ENCODE measurements at regions not wholly inside any gene's neighbourhood (a gene's known extent, or its start where the extent isn't known, plus 50 kb on each side); places are given as distances from the start of the nearest gene placed in this dataset.

DNA sequence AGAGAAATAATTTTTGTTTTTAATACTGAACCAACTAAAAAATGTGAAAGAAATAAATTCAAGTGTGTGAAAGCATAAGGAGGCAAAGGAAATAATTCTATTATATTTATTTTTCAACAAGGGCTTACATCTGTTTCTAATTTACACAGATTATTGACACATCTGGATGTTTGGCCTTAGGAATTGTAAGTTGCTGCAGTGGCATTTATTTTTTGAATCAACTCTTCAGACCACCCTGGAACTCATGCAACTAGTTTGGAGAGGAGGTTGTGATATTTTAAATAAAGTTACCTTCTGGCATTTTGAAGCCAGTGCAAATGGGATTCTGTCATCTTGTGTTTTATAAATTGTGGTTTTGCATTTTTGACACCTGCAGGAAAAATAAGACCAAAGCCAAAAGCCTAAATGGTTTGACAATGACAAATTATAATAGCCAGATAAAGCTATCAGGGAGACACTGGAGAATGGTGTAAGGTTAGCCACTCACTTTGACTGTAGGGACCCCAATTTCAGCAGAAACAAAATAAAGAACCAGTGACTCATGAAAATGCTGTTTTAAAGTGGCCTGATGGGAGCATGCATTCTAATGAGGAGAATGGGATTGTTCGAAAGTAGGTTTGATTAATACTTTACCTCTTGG, 192.9 kb downstream of the KLF5 start:
- TF ChIP-seq YY1 (IDR thresholded peaks at IDR 0.05; ENCODE audit: insufficient read depth, insufficient read length) (no peak), ZNF274 (IDR thresholded peaks at IDR 0.05; ENCODE audit: low read depth, low read length) (no peak), SUZ12 (IDR thresholded peaks at IDR 0.05; ENCODE audit: extremely low read depth, insufficient read depth, insufficient read length) (no peak)
